ENCODE measurements at regions not wholly inside any gene's neighbourhood (a gene's known extent, or its start where the extent isn't known, plus 50 kb on each side); places are given as distances from the start of the nearest gene placed in this dataset.

DNA sequence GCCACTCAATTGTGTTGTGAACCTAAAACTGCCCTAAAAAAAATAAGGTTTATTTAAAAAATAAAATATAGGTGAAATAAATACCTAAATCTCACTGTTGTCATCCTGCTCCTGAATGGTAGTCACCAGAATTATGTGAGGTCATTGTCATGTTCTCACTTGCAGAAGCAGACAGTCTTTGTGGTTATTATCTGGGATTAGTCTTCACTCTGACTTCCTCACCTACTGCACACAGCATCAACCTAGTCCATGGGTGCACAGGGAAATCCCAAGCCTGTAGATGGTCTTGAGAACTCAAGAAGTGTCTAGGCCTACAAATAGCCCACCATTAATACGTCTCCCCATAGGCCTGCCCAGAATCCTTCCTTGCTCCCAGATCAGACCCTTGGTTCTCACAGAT, 97.0 kb downstream of the FOXF2 start:
- no peaks in the 10 kb centered on the region for H3K36me3 Mint-ChIP-seq (ENCODE audit: low read depth)
- H3K4me3 Mint-ChIP-seq: no peak overlapping the region
- no peaks in the 10 kb centered on the region for H3K9me3 Mint-ChIP-seq
- H3K27ac Mint-ChIP-seq: no peak overlapping the region
- peaks cover 16% of the 10 kb centered on the region for H3K4me1 Mint-ChIP-seq
- TF ChIP-seq, protein P1, sequence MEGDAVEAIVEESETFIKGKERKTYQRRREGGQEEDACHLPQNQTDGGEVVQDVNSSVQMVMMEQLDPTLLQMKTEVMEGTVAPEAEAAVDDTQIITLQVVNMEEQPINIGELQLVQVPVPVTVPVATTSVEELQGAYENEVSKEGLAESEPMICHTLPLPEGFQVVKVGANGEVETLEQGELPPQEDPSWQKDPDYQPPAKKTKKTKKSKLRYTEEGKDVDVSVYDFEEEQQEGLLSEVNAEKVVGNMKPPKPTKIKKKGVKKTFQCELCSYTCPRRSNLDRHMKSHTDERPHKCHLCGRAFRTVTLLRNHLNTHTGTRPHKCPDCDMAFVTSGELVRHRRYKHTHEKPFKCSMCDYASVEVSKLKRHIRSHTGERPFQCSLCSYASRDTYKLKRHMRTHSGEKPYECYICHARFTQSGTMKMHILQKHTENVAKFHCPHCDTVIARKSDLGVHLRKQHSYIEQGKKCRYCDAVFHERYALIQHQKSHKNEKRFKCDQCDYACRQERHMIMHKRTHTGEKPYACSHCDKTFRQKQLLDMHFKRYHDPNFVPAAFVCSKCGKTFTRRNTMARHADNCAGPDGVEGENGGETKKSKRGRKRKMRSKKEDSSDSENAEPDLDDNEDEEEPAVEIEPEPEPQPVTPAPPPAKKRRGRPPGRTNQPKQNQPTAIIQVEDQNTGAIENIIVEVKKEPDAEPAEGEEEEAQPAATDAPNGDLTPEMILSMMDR (IDR thresholded peaks at IDR 0.05; ENCODE audit: unreplicated experiment in 3 of 3): no peak
- no peaks in the 10 kb centered on the region for H3K27me3 Mint-ChIP-seq (ENCODE audit: low read depth)

DNA sequence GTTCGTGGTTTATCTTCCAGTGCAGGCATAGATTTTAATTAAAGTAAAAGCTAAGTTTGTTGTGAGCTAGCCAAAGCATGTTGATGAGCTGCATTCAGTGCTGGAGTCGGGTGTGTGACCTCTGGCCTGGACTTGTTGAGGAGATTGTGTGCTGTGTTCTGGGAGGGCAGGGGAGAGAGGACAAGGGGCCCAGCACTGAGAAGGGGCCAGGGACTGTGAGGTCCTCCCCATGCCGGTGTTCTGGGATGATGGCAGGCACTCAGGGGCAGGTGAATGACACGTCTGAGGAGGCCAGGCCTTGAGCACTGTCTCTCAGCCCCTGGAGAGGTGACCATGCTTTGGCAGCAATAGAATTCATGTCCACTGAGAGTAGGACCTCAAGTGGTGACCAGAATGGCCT, 97.9 kb downstream of the FOXF2 start:
- H3K4me1 Mint-ChIP-seq: peaks cover 20% of the 10 kb centered on the region
- H3K36me3 Mint-ChIP-seq (ENCODE audit: low read depth): no peaks in the 10 kb centered on the region
- TF ChIP-seq, protein P1 (IDR thresholded peaks at IDR 0.05; ENCODE audit: unreplicated experiment in 3 of 3): no peak
- no peaks in the 10 kb centered on the region for H3K9me3 Mint-ChIP-seq
- H3K27me3 Mint-ChIP-seq (ENCODE audit: low read depth): no peaks in the 10 kb centered on the region
- H3K27ac Mint-ChIP-seq: no peak overlapping the region
- H3K4me3 Mint-ChIP-seq: no peak overlapping the region

DNA sequence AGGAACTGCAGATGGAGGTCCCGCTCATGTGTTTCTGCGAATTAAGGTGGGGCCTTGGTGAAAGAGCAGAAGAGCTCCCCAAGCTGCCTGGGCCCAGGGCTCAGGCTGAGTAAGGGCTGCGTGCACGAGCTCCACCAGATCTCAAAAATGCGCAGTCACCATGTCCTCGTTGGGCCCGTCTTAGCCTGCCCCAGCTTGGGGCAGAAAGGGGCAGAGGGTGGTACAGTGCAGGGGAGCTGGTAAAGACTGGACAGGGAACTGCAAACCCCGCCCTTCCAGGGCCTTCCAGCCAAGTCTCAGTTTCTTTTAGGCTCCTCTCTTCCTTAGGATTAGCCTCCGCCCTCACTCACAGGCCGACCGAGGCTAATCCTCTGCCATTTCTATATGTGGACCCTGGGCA, 101.6 kb downstream of the FOXF2 start:
- Mint-ChIP-seq H3K9me3 (peaks cover 4% of the 10 kb centered on the region), H3K27me3 (ENCODE audit: low read depth) (no peaks in the 10 kb centered on the region), H3K36me3 (ENCODE audit: low read depth) (no peaks in the 10 kb centered on the region), H3K27ac (peak overlapping the region in 1 of 3 experiments; percentile 88), H3K4me3 (no peak overlapping the region), H3K4me1 (peaks cover 20% of the 10 kb centered on the region)
- TF ChIP-seq, protein P1 (IDR thresholded peaks at IDR 0.05; ENCODE audit: unreplicated experiment in 3 of 3): no peak

DNA sequence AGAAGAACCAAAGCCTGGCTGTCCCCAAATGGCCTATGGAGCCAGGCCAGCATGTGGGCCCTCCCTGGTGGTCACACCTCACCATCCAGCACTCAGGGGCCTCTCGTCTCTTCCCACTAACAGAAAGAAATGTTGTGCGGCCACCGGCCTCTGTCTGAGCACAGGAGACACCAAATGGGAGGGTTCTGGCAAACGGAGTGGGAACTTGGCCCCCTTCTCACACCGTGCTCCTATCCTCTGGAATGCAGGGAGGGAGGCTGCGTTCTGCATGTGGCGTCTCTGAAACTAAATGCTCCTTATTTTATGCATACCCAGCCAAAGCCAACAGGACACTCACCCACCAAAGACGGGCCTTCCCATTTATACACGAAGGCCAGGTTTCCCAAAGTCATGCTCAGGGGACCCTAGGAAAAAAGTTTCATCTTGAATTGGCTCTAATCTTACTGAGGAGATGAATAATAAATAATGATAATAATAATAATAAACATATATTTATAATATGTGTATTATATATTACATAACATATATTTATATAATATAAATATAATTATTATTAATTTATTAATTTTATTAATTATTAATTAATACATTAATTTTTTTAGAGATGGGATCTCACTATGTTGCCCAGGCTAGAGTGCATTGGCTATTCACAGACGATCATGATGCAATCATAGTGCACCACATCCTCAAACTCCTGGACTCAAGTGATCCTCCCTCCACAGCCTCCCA, 102.4 kb downstream of the FOXF2 start:
- Mint-ChIP-seq H3K4me1 (peaks cover 20% of the 10 kb centered on the region), H3K27ac (peak overlapping the region in 2 of 3 experiments; percentile 39 to 55), H3K9me3 (peaks cover 8% of the 10 kb centered on the region), H3K36me3 (ENCODE audit: low read depth) (no peaks in the 10 kb centered on the region), H3K4me3 (no peak overlapping the region), H3K27me3 (ENCODE audit: low read depth) (peaks cover 4% of the 10 kb centered on the region)
- TF ChIP-seq, protein P1 (IDR thresholded peaks at IDR 0.05; ENCODE audit: unreplicated experiment in 3 of 3): no peak

DNA sequence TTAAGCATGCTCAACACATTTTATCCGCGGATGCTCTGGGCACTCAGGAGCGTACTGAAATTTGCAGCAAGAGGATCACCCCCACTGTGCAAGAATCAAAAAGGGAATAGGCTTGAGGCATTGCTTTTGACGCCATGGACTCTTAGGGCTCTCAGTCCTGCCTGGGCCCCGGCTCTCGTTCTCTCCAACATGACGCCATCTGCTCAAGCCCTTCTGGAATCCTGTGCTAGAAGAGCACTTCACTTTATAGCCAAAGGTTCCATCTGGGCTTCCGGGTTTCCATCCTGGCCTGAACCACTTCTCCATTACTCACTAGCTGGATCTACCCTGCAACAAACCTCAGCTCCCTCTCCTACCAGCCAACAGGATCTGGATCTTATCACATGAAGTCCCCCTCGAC, 105.3 kb downstream of the FOXF2 start:
- Mint-ChIP-seq H3K4me3 (no peak overlapping the region), H3K36me3 (ENCODE audit: low read depth) (no peaks in the 10 kb centered on the region), H3K27me3 (ENCODE audit: low read depth) (peaks cover 4% of the 10 kb centered on the region), H3K9me3 (peaks cover 8% of the 10 kb centered on the region), H3K4me1 (peaks cover 26% of the 10 kb centered on the region), H3K27ac (no peak overlapping the region)
- TF ChIP-seq, protein P1 (IDR thresholded peaks at IDR 0.05; ENCODE audit: unreplicated experiment in 3 of 3): no peak

DNA sequence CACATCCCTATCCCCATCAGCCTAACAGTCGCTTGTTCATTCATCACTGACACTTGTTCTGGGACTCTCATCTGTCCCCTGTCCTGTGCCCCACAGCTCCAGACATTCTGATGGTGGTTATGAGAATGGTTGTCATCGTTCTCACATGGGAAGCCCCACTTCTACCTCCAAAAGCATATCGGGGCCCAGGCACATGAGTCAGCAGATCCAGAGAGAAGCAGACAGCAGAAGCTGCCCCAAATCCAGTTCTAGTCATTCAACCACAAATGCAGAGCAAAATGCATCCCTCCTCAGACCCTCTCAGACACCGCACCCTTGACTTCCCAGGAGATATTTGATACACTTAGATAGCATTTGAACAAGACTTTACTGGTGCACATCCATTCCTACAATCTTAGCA, 106.0 kb downstream of the FOXF2 start:
- Mint-ChIP-seq H3K4me3 (no peak overlapping the region), H3K36me3 (ENCODE audit: low read depth) (no peaks in the 10 kb centered on the region), H3K9me3 (peaks cover 8% of the 10 kb centered on the region), H3K27me3 (ENCODE audit: low read depth) (peaks cover 4% of the 10 kb centered on the region), H3K4me1 (peaks cover 25% of the 10 kb centered on the region), H3K27ac (no peak overlapping the region)
- TF ChIP-seq, protein P1 (IDR thresholded peaks at IDR 0.05; ENCODE audit: unreplicated experiment in 3 of 3): no peak

All from nephron (organoid).